Transverse colon (tissue), 4 donors: ENCODE measurements at regions not wholly inside any gene's neighbourhood (a gene's known extent, or its start where the extent isn't known, plus 50 kb on each side); places are given as distances from the start of the nearest gene placed in this dataset.

Source experiments
- POLR2A ChIP-seq: fragments of 450-650 bp; IDR thresholded peaks from one replicate; pipeline ENCODE4 v1.6.1; 2016; ENCODE audit warnings: antibody characterized with exemption, mild to moderate bottlenecking, moderate library complexity
- POLR2AphosphoS5 ChIP-seq, 3 donors: sonication (generic); formaldehyde crosslinking; IDR thresholded peaks; one replicate each; pipeline ENCODE4 v1.6.1; 2016; ENCODE audit warnings: antibody characterized with exemption in 3 of 3
- TF ChIP-seq, protein P1 (sequence below), 5 experiments: fragments of 200-600 bp in 3 of 5; fragments of 450-650 bp in 2 of 5; sonication (generic) in 3 of 5; IDR thresholded peaks; 1 replicate in 2 of 5; 2 replicates in 3 of 5; pipeline ENCODE4 v1.5.1; 2016 to 2017; ENCODE audit warnings: antibody characterized with exemption in 5 of 5, inconsistent platforms in 3 of 5, mild to moderate bottlenecking in 2 of 5, moderate library complexity in 1 of 5

GRCh38 chr4:60885011-60885410 is 315.1 kb upstream of the ADGRL3 start:
- TF ChIP-seq POLR2A (no peak), POLR2AphosphoS5 (IDR thresholded peaks at IDR 0.05) (no peak)
- TF ChIP-seq, protein P1, sequence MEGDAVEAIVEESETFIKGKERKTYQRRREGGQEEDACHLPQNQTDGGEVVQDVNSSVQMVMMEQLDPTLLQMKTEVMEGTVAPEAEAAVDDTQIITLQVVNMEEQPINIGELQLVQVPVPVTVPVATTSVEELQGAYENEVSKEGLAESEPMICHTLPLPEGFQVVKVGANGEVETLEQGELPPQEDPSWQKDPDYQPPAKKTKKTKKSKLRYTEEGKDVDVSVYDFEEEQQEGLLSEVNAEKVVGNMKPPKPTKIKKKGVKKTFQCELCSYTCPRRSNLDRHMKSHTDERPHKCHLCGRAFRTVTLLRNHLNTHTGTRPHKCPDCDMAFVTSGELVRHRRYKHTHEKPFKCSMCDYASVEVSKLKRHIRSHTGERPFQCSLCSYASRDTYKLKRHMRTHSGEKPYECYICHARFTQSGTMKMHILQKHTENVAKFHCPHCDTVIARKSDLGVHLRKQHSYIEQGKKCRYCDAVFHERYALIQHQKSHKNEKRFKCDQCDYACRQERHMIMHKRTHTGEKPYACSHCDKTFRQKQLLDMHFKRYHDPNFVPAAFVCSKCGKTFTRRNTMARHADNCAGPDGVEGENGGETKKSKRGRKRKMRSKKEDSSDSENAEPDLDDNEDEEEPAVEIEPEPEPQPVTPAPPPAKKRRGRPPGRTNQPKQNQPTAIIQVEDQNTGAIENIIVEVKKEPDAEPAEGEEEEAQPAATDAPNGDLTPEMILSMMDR (IDR thresholded peaks at IDR 0.05): no peak
